Heart left ventricle (tissue), 13 donors: ENCODE measurements at regions not wholly inside any gene's neighbourhood (a gene's known extent, or its start where the extent isn't known, plus 50 kb on each side); places are given as distances from the start of the nearest gene placed in this dataset.
"Not testable (repeated sequence)": the region's sequence is repeated elsewhere in the genome, so short reads cannot be mapped to it uniquely, and the experiment has no call there.

Experiments
- CTCF ChIP-seq, 12 donors: fragments of 200-600 bp; sonication (generic) in 4 of 12; IDR thresholded peaks; one replicate each; pipeline versions ENCODE4 v1.5.0 to v1.8.0; 2018 to 2022; ENCODE audit warnings: antibody characterized with exemption in 12 of 12, mild to moderate bottlenecking in 5 of 12
- POLR2A ChIP-seq, 2 donors: fragments of 450-650 bp; IDR thresholded peaks; one replicate each; pipeline ENCODE4 v1.6.1; 2017; ENCODE audit warnings: antibody characterized with exemption in 2 of 2, mild to moderate bottlenecking in 2 of 2, moderate library complexity in 2 of 2
- donor health status: ischemic (EF 13 %, LVEDD 7.1; RV severe dilation, severe dysfunction).
- donor health status: DM: no; HTN: yes; CAD: no.
- donor health status: DM: no; HTN: no; CAD: no.
- donor health status: ischemic (EF 25% LVEDD 6.9; RV normal size, moderate dysfunction).
- donor health status: ischemic (EF 25% LVEDD 5.7; RV mildly dilated, moderate dysfunction).
- donor health status: ischemic (EF 35%, LVEDD 5.7; RV mildly dilated, moderate dysfunction).
- donor health status: nonischemic (EF 11% LVEDD 7.7; RV severe dilation, severe dysfunction).
- donor health status: DM: yes; HTN: yes; CAD: no.
- donor health status: PGD.
- donor health status: ischemic (EF 29% LVEDD 5.4; RV normal size, mild dysfunction).
- donor health status: nonischemic (EF 23%, LVEDD 6.1; RV moderate dilation, normal function).

- not testable (repeated sequence) for TF ChIP-seq CTCF, POLR2A (IDR thresholded peaks at IDR 0.05)
These were observed 165.2 kb upstream of the TGIF2LX start for GRCh38 chrX:89756466-89756865.
